ENCODE measurements at regions not wholly inside any gene's neighbourhood (a gene's known extent, or its start where the extent isn't known, plus 50 kb on each side); places are given as distances from the start of the nearest gene placed in this dataset.

DNA sequence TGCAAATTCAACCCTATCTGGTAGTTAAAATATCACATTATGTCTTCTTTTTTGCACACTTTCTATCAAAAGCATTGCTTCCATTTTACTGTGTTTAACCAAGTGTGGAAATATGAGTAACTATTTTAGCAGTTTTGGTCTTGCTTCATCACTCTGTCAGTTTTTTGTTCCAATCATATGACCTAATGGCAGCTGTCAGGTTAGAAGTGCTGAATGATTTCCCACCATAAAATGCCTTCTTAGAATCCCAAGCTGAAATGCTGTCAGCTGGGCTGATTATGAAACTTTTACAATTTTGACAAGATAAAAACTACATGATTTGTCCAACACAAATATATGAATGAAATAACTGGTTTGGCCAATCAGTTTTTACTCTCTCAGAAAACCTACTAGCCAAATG is 1654.6 kb upstream of the RAG2 start:
- no peak for DNase-seq

DNA sequence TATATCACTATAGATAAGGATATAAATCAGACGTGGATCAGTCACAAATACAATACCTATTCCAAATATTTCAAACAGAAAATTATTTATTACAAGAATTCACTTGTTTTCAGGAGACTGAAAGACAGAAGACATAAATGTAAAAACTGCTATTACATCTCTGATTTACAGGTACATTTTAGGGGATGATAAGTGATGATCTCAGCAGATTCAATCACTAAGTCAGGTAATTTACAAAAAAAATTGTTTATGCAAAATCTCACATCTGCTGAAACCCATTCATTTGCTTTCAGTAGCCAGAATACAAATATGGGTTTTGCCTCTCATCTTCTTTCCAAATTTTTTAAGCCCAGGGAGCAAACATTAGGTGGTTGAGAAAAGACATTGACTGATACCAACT is 1648.4 kb upstream of the RAG2 start:
- DNase-seq: no peak

DNA sequence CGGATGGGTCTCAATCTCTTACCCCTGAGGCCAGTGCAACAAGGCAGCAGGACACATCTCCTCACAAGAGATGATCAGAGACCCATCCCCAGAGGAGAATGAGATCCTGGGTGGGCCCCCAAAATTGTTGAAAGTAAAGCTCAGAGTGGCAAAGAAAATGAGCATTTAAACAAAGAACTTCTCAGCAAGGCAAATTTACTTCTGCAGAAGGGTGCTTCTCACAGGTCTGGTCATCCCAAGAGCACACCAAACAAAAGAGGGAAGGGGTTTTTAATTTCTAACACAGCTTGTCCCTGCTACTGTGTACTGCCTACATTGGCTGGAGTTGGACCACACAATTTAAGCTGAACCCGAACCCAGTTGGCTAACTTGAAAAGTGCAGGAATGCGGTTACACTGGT is 1628.6 kb upstream of the RAG2 start:
- DNase-seq: no peak

DNA sequence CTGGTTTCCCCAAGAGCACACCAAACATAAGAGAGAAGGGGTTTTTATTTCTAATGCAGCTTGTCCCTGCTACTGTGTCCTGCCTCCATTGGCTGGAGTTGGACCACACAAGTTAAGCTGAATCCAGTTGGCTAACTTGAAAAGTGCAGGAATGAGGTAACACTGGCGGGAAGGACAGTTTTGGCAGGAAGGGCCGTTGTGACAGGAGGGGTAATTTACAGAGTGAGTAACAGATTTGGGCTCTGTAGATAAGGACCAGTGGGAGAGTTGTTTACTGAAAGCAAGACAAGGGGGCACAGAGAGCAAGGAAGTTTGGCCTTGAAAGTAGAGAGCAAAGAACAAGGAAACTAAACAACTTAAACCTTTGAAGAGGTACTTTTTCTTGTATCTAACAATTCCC is 1623.3 kb upstream of the RAG2 start:
- no peak for DNase-seq

DNA sequence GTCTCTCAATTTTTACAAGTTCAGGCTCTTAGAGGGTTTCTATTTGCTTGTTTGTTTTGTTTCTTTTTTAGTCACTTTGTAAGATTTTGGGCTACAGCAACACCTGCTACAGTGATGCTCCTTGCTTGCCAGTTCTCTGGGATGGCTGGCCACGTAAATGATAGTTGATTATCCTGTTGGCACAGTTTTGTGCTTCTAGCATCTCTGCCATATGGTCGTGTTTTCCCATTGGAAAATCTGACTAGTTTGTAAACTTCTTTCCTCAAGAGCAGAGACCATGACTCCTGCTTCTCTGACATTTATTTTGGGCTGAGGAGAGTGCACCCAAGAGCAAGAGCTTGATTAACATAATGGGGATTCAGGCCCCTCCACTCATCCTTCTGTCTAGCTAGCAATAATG is 1621.6 kb upstream of the RAG2 start:
- DNase-seq: no peak

DNA sequence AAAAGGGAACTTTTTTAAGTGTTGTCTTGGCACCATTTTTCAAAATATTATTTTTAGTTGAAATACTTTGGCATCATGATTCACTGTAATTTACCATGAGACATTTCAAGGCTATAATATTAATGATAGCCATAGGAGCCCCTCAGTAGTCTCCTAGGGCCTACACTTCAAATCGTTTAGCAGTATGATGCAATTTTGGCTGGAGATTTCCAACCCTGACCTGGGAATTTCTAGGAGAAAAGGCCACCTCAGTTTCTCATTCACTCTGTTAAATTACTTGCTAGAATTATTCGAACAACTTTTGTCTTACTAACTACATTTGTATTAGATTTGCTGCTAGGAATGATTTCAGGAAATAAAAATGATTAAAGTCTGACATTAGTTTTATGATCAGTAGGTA is 1610.9 kb upstream of the RAG2 start:
- DNase-seq: no peak

DNA sequence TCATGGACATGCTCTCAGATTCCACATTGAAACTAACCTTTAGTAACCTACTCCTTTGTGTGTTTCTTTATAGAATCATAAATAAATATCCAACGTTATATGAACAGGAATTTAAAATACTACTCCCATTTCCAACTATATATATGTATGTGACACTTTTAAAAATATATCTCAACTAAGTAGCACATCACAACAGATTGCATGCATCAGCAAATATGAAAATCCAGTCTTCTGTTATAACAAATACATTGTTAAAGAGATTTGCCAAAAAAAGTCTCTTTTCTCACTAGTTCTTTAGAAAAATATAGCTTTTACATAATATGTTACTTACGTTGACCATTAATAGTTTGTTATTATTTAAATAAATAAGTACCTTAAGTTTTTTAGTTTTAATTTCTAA is 1608.6 kb upstream of the RAG2 start:
- no peak for DNase-seq

DNA sequence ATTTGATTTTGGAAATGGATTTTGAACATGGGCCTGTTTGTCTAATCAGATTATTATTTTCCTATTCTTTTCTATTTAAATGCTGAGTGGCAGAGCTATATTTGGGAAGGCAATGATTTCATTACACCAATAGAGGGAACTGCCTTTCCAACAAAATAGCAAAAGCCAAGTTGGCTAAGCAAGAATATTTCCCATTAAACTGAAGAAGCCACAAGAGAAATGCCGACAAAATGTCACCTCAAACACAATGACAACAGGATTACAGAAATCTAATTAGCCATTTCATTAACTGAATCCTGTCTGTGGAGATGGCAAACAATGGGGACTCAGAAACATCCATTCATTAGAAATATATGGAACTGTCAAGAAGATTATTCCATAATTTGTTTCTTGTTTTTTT is 1593.1 kb upstream of the RAG2 start:
- DNase-seq: no peak

DNA sequence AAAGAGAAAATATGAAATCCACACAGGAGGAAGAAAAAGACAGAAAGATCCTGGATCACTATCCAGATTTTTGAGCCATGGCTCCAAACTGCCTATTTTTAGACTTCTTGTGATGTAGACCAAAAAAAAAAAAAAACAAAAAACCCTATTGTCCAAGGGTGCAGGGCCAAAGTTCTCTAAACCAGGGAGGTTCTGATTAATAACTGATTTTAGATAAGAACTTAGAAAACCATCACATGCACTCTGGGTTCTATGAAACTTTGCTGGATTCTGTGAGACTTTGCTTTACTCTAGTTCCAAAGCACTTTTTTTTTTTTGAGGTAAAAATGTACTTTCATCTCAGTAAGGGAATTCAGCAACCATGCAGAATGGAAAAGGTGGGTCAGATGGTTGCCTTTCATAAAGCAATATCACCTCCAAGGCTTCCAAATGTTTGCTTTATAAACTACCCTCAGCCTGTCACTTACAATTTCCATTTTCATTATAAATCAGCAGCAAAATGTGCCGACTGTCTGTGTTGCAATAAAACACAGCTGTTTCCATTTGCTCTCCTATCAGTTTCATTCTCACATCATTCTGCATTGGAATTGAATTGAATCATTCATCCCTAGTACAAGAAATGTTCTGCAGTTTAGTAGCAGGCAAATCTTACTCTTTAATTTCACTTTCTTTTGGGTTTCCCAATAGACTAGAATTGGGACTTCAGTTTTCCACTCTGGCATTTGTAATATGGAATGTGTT is 1584.3 kb upstream of the RAG2 start:
- DNase-seq: no peak

DNA sequence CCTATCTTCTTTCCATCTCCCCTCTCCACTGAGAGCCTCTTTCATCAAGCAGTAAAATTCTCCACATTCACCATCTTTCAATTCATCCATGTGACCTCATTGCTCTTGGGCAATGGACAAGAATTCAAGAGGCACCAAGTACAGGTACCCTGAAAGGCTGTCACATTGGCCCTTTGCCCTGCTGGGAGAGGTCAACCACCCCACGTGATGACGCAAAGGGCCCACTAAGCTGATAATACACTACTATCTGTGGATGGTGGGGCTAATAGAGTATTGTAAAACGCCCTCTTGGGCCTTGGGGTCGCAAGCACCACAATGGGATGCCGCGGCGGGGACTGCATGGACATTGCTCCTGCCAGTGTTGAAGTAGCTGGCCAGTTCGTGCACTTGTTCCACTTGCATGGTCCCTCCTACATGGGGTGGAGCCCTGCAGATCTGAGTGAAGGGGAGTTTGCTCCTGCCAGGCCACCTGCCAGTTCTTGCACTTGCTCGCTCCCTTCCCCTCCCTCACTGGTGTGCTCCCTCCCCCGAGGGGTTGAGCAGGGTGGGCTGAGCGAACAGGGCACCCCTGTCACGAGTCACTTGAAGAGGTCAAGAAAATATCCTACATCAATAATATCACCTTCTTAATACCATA is 1578.8 kb upstream of the RAG2 start:
- DNase-seq: no peak

DNA sequence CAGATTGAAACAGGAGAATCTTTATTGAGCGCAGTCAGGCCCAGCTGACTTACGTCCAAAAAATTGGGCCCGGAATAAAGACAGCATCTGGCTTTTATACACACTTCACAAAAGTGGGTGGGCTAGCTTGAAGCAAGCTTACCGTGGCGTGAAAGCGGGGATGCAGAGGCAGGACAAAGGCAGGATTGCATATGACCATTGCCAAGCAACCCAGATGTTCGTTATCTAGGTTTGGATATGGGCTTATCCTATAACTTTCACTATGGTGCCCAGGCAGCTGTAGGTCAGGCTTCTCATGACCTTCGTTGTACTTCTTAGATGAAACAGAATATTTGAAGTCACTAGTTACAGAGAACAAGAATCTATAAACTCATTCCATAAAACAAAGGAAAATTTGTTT is 1575.6 kb upstream of the RAG2 start:
- no peak for DNase-seq

DNA sequence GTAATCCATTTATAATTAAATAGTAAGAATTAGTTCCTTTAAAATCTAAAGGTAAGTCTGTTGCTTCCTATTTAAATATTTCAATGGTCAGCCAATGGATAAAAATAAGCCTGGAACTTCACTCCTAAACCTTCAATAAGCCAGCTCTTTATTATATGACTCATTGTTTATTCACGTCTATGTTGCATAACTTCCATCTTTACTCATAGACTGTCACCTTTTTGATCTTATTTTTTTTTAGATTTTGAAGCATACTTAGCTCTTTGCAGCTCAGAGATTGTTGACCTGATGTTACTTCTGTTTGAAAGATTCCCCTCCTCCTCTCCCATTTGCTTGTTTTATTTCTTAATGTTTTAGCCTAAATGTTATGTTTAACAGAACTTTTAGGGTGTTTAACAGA is 1571.2 kb upstream of the RAG2 start:
- DNase-seq: no peak

DNA sequence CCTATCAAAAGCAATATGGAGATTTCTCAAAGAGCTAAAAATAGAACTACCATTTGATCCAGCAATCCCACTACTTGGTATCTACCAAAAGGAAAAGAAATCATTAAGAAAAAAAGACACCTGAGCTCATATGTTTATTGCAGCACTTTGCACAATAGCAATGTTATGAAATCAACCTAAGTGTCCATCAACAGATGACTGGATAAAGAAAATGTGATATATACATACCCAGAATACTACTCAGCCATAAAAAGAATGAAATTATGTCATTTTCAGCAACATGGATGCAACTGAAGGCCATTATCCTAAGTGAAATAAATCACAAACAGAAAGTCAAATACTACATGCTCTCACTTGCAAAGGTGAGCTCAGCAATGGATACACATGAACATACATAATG is 1565.5 kb upstream of the RAG2 start:
- no peak for DNase-seq

DNA sequence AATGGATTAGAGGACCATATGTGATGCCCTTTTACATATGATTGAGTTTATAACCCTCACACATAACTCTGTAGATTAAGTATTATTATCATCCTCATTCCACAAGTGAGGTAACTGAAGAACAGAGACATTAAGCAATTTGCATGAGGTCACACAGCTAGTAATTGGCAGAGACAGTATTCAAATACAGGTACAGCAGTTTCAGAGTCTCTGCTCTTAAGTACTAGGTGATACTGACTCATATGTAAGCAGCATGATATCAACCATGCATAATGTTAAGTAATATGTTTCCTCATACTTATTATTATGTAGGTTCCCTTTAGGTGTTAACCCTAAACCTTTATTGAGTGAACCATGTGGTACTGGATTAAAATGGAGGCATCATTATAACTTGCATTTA is 1562.4 kb upstream of the RAG2 start:
- no peak for DNase-seq

DNA sequence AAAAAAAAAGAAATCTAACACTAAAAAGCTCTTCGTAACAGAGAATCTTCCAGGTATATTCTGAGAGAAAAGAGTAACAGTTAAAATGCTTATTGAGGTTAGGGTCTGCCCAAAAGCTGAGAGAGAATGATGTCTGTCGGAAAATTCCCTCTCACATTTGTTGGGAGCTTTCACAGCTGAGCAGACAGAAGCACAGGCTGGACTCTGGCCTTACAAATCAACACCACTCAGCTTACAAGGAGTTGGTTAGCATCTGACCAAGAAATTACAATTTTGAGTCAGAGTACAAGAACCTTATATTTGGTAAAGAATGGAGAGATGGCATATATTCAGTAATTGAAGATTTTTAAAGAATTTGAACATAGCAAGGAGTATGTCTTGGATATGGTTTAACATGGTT is 1561.0 kb upstream of the RAG2 start:
- no peak for DNase-seq

DNA sequence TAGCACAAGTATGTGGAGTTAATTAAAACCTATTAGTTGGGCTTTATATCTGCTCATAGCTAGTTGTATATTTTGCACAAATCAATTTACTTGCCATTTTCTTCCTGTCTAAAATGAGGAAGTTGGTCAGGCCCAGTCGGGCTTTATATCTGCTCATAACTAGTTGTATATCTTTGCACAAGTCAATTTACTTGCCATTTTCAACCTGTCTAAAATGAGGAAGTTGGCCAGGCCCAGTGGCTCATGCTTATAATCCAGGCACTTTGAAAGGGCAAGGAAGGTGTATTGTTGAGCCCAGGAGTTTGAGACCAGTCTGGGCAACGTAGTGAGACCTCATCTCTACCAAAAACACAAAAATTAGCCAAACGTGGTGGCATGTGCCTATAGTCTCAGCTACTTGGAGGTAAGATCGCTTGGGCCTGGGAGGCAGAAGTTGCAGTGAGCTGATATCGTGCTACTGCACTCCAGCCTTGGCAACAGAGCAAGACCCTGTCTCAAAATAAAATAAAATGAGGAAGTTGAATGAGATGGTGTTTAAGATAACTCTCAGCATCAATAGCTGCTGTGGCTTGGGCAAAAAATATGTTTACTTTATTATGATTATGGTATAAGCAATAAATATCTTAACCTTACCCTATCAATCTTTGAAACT is 1558.6 kb upstream of the RAG2 start:
- DNase-seq: no peak

DNA sequence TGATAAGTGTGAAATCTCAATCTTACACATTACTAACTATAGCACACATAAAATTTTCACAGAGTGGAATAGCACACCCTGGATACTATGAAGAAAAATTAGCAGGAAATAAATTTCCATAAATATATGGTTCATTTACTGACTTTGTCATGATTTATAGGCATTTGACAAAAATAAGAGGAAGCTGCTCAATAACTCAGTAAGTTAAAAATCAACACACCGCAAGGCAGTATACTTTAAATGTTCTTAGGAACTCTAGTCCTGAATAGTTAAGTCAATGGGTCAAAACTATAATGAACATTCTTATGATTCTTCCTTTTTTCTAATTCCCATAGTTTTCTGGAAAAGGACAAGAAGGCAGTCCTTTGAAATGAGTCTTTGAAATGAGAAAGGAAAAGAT is 1557.8 kb upstream of the RAG2 start:
- DNase-seq: no peak

DNA sequence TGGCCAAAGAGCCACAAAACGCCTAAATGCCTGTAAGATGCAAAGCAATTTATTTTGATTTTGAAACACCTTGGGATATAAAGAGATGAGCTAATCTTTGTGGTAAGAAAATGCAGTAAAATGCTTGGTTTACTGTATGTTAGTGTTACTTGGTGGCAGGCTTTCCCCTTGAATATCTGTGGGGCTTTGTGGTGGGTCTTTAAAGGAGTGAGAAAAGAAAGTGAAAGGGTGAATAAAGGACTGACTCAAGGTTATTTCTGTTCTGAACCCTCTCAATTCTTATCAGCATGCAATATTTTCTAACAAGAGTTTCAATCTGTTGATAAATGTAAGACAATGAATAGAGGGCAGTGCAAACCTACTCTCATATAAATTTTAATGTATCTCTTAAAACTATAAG is 1555.9 kb upstream of the RAG2 start:
- no peak for DNase-seq

DNA sequence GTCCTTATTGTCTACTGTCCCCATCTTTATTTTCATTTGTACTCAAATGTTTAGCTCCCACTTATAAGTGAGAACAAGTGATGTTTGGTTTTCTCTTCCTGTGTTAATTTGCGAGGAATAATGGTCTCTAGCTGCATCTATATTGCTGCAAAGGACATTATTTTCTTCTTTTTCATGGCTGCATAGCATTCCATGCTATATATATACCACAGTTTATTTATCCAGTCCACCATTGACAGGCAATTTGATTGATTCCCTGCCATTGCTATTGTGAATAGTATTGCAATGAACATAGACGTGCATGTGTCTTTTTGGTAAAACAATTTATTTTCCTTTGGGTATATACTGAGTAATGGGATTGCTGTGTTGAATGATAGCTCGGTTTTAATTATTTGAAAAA is 1545.8 kb upstream of the RAG2 start:
- no peak for DNase-seq

DNA sequence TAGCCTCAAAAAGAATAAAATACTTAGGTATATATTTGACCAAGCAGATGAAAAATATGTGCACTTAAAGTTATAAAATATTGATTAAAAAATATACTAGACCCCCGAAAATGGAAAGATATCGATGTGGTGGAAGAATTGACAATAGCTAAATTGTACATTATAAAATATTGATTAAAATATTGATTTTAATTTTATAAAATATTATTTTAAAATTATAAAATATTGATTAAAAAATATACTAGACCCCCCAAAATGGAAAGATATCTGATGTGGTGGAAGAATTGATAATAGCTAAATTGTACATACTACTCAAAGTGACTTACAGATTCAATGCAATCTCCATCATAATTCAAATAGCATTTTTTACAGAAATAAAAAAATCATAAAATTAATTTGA is 1540.9 kb upstream of the RAG2 start:
- DNase-seq: no peak

DNA sequence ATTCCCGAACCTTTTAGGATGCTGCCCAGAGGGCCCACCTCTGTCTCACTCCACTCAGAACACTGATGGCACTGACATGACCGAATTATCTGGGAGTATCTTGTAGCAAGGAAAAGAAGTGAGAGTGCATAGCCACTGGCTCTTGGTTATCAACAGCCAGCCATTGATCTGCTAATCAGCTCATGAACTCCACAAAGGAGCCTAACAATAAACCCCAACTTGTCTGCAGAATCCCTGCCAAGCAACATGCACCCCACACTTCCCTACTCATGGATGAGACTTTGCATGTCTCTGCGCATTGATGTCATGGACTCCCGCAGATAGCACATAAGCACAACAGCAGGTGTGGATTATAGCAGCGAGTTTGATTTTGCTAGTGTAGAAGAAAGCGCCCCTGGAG is 1538.9 kb upstream of the RAG2 start:
- DNase-seq: no peak

DNA sequence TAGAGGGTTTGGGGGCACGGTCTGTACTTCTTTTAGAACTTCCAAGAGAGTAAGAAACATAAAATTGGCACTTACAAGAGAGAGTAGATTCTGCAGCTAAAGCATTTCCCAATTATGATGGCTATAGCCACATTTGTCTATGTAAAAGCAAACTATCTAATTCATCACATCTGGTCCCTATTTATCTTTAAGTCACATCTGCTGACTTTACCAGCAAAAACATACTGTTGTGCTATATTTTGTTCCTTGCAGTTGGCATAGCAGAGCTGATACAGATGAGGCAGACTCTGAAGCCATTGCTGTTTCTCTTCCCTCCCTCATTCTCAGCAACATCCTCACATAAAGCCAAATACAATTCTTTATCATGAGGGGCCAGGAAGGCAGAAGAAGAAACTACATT is 1533.5 kb upstream of the RAG2 start:
- DNase-seq: no peak

DNA sequence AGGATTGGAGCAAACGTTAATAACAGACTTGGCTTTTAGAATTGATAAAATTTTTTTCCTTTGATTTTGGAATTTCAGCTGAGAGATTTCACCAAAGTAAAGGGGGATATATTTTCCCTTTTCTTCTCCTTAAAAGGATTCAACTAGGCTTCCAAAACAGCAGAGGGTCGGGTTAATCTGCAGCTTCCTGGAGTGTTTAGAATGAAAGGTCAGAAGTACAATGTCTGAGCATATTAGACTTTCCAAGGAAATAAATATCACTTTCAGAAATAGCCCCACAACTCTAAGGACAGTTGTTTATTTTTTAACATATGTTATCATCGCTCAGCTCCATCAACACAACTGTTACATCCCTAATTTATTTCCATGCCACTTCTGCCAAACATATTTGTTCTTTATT is 1532.9 kb upstream of the RAG2 start:
- no peak for DNase-seq

DNA sequence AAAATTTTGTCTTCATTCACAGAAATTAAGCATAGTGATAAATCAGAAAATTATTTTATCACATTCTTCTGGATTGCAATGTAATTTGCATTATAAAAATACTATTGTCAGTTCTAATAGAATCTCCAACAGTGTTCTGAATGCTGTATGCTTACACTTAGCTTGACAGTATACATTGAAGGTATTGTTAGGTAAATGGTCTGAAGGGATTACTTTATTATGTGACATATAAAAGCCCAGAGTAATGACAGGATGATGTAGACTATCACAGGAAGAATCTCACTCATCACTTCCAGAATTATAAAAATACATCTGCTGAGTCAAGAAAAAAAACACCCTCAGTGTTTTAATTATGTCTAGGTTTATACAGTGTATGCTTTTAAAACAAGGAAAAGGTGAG is 1532.5 kb upstream of the RAG2 start:
- no peak for DNase-seq

DNA sequence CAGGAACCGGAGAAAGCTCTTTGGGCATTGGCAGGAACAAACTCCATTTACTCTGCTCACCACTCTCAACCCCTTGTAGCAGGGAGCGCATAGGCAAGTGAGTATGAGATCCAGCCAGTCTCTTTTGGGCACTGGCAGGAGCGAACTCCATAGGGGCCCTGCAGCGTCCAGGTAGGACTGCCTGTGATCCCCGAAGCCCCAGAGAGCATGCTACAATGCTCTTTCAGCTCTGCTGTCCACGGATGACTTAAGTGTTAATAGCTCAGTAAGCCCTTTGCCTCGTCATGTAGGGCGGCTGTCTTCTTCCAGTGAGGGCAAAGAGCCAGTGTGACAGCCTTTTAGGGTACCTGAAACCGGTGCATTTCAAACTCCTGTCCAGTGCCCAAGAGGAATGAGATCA is 1525.6 kb upstream of the RAG2 start:
- no peak for DNase-seq

Measured in activated CD4-positive, alpha-beta T cell treated with anti-CD3 and anti-CD28 coated beads, Interleukin-2, amount 50 U/mL, for 48 hours (primary cell).